HEK293T (cell line): ENCODE measurements at regions not wholly inside any gene's neighbourhood (a gene's known extent, or its start where the extent isn't known, plus 50 kb on each side); places are given as distances from the start of the nearest gene placed in this dataset.

Source experiments
- ARNT ChIP-seq: fragments of 450-650 bp; IDR thresholded peaks from 2 replicates; pipeline ENCODE4 v1.6.1; 2017; ENCODE audit warnings: mild to moderate bottlenecking
- BHLHE40 ChIP-seq: fragments of 450-650 bp; IDR thresholded peaks from 2 replicates; pipeline ENCODE4 v1.6.1; 2016; ENCODE audit warnings: mild to moderate bottlenecking, moderate library complexity, borderline replicate concordance
- CTBP1 ChIP-seq: fragments of 450-650 bp; IDR thresholded peaks from 2 replicates; pipeline ENCODE4 v1.6.1; 2016; ENCODE audit warnings: borderline replicate concordance
- FOXK2 ChIP-seq: fragments of 450-650 bp; IDR thresholded peaks from 2 replicates; pipeline ENCODE4 v1.6.1; 2016; ENCODE audit warnings: mild to moderate bottlenecking
- FOXM1 ChIP-seq: fragments of 450-650 bp; IDR thresholded peaks from 2 replicates; pipeline ENCODE4 v1.6.1; 2017; ENCODE audit warnings: mild to moderate bottlenecking, borderline replicate concordance
- HDGF ChIP-seq: fragments of 450-650 bp; IDR thresholded peaks from 2 replicates; pipeline ENCODE4 v1.6.1; 2017; ENCODE audit warnings: antibody characterized with exemption, borderline replicate concordance
- L3MBTL2 ChIP-seq: fragments of 450-650 bp; conservative IDR thresholded peaks from 2 replicates; pipeline ENCODE4 v1.6.1; 2016; ENCODE audit warnings: mild to moderate bottlenecking
- LEF1 ChIP-seq: fragments of 450-650 bp; IDR thresholded peaks from 2 replicates; pipeline ENCODE4 v1.6.1; 2017; ENCODE audit warnings: mild to moderate bottlenecking, borderline replicate concordance
- SP1 ChIP-seq: fragments of 450-650 bp; IDR thresholded peaks from 2 replicates; pipeline ENCODE4 v1.6.1; 2017
- TARDBP ChIP-seq: fragments of 450-650 bp; IDR thresholded peaks from 2 replicates; pipeline ENCODE4 v1.6.1; 2016
- ZNF384 ChIP-seq: fragments of 450-650 bp; IDR thresholded peaks from 2 replicates; pipeline ENCODE4 v1.6.1; 2016
- TF ChIP-seq, protein P1 (sequence below): fragments of 450-650 bp; IDR thresholded peaks from 2 replicates; pipeline ENCODE4 v1.6.1; 2016

- TF ChIP-seq SP1 (no peak), L3MBTL2 (no peak), TARDBP (no peak), FOXK2 (no peak), ZNF384 (no peak), ARNT (no peak), BHLHE40 (no peak), LEF1 (no peak), HDGF (no peak), FOXM1 (no peak), CTBP1 (no peak)
- TF ChIP-seq, protein P1, sequence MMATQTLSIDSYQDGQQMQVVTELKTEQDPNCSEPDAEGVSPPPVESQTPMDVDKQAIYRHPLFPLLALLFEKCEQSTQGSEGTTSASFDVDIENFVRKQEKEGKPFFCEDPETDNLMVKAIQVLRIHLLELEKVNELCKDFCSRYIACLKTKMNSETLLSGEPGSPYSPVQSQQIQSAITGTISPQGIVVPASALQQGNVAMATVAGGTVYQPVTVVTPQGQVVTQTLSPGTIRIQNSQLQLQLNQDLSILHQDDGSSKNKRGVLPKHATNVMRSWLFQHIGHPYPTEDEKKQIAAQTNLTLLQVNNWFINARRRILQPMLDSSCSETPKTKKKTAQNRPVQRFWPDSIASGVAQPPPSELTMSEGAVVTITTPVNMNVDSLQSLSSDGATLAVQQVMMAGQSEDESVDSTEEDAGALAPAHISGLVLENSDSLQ, result no peak
Measured at GRCh38 chr6:14549304-14549770, 431.8 kb downstream of the CD83 start.
